Heart left ventricle (tissue), 16 donors: ENCODE measurements at regions not wholly inside any gene's neighbourhood (a gene's known extent, or its start where the extent isn't known, plus 50 kb on each side); places are given as distances from the start of the nearest gene placed in this dataset.

Source experiments
- ATAC-seq, 4 donors: fragments of 200-7000 bp; cut with Tn5 transposase; one replicate each; pipeline ENCODE4 v1.9.1; 2020 to 2022; ENCODE audit warnings: moderate library complexity in 4 of 4, mild to moderate bottlenecking in 3 of 4, moderate number of reproducible peaks in 1 of 4
- DNase-seq, 5 donors: peaks; one replicate each; pipeline ENCODE4 v3.0.0-alpha.2; 2020
- H3K27ac ChIP-seq, 12 donors: fragments of 200-600 bp; sonication (generic) in 4 of 12; one replicate each; pipeline versions ENCODE4 v1.5.0 to v1.8.0; 2016 to 2022; ENCODE audit warnings: mild to moderate bottlenecking in 2 of 12
- H3K27me3 ChIP-seq, 9 donors: fragments of 200-600 bp; sonication (generic) in 2 of 9; one replicate each; pipeline versions ENCODE4 v1.5.1 to v1.8.0; 2016 to 2022; ENCODE audit warnings: mild to moderate bottlenecking in 3 of 9
- H3K36me3 ChIP-seq, 9 donors: fragments of 200-600 bp; sonication (generic) in 2 of 9; one replicate each; pipeline versions ENCODE4 v1.5.0 to v1.8.0; 2018 to 2022; ENCODE audit warnings: mild to moderate bottlenecking in 2 of 9
- H3K4me1 ChIP-seq, 12 donors: fragments of 200-600 bp; sonication (generic) in 4 of 12; one replicate each; pipeline versions ENCODE4 v1.5.0 to v1.8.0; 2016 to 2022; ENCODE audit warnings: mild to moderate bottlenecking in 3 of 12
- H3K4me3 ChIP-seq, 12 donors: fragments of 200-600 bp; sonication (generic) in 4 of 12; one replicate each; pipeline versions ENCODE4 v1.5.0 to v1.8.0; 2017 to 2022; ENCODE audit warnings: mild to moderate bottlenecking in 9 of 12, moderate library complexity in 4 of 12
- H3K9me3 ChIP-seq, 12 donors: fragments of 200-600 bp; sonication (generic) in 4 of 12; one replicate each; pipeline versions ENCODE4 v1.5.0 to v1.8.0; 2016 to 2022; ENCODE audit warnings: mild to moderate bottlenecking in 1 of 12
- CTCF ChIP-seq, 12 donors: fragments of 200-600 bp; sonication (generic) in 4 of 12; IDR thresholded peaks; one replicate each; pipeline versions ENCODE4 v1.5.0 to v1.8.0; 2018 to 2022; ENCODE audit warnings: antibody characterized with exemption in 12 of 12, mild to moderate bottlenecking in 5 of 12
- POLR2A ChIP-seq, 2 donors: fragments of 450-650 bp; IDR thresholded peaks; one replicate each; pipeline ENCODE4 v1.6.1; 2017; ENCODE audit warnings: antibody characterized with exemption in 2 of 2, mild to moderate bottlenecking in 2 of 2, moderate library complexity in 2 of 2
- whole genome bisulfite sequencing, 4 donors: extraction: QIAGEN DNeasy Blood & Tissue Kit in 2 of 4; methylation state at CpG; one replicate each; pipeline versions ENCODE4 v1.1.5 to v1.1.7; 2013 to 2018; 5-methylcytosine and 5-hydroxymethylcytosine counted together
- intact Hi-C, 10 donors: fragments of 100-400 bp; cut with DNase I; formaldehyde crosslinking; loops; one replicate each; pipeline versions ENCODE4 v1.11.1 to v1.14.2; 2022
- donor health status: ischemic (EF 13 %, LVEDD 7.1; RV severe dilation, severe dysfunction).
- donor health status: healthy with polysubstance abuse.
- donor health status: DM: no; HTN: yes; CAD: no.
- donor health status: DM: no; HTN: no; CAD: no.
- donor health status: ischemic (EF 25% LVEDD 6.9; RV normal size, moderate dysfunction).
- donor health status: ischemic (EF 25% LVEDD 5.7; RV mildly dilated, moderate dysfunction).
- donor health status: healthy.
- donor health status: DM: yes; HTN: yes; CAD: no.
- donor health status: ischemic (EF 35%, LVEDD 5.7; RV mildly dilated, moderate dysfunction).
- donor health status: nonischemic (EF 11% LVEDD 7.7; RV severe dilation, severe dysfunction).
- donor health status: DM: yes; HTN: yes; CAD: no.
- donor health status: PGD.
- donor health status: ischemic (EF 29% LVEDD 5.4; RV normal size, mild dysfunction).
- donor health status: nonischemic (EF 23%, LVEDD 6.1; RV moderate dilation, normal function).

GRCh38 chrX:145715641-145716138 lies 101.9 kb upstream of the SLITRK2 start:
- no peak for DNase-seq
- ATAC-seq = no peak
- H3K4me3 ChIP-seq = no peak overlapping the region
- WGBS, 4 donors = 59 to 71% (median 69%) methylated on average over 5 of the region's 5 CpGs
- TF ChIP-seq CTCF (IDR thresholded peaks at IDR 0.05) (no peak), POLR2A (IDR thresholded peaks at IDR 0.05) (no peak)
- H3K36me3 ChIP-seq = no peaks in the 10 kb centered on the region
- no peaks in the 10 kb centered on the region for H3K27me3 ChIP-seq
- H3K27ac ChIP-seq = no peak overlapping the region
- H3K9me3 ChIP-seq = peaks cover 0 to 3% (median 0%) of the 10 kb centered on the region in 12 donors
- H3K4me1 ChIP-seq = no peaks in the 10 kb centered on the region
- intact Hi-C loops = no loop called here

- 82 to 90% (median 86%) methylated on average over 2 of the region's 2 CpGs for WGBS, 4 donors
- intact Hi-C loops = no loop called here
Measured at GRCh38 chrX:145716226-145716625, 101.4 kb upstream of the SLITRK2 start.

GRCh38 chrX:145727476-145727875 lies 90.2 kb upstream of the SLITRK2 start:
- no peak for TF ChIP-seq POLR2A (IDR thresholded peaks at IDR 0.05)
- no peak for TF ChIP-seq CTCF (IDR thresholded peaks at IDR 0.05)
- 46 to 60% (median 48%) methylated on average over 5 of the region's 5 CpGs for WGBS, 4 donors

More at GRCh38 chrX:145716226-145716625, 101.4 kb upstream of the SLITRK2 start:
- ATAC-seq (no peak), DNase-seq (no peak)
- Histone ChIP-seq H3K4me1 (no peaks in the 10 kb centered on the region), H3K36me3 (no peaks in the 10 kb centered on the region), H3K27me3 (no peaks in the 10 kb centered on the region), H3K4me3 (no peak overlapping the region), H3K9me3 (peaks cover 0 to 3% (median 0%) of the 10 kb centered on the region in 12 donors), H3K27ac (no peak overlapping the region)
- TF ChIP-seq CTCF (IDR thresholded peaks at IDR 0.05) = no peak
- no peak for TF ChIP-seq POLR2A (IDR thresholded peaks at IDR 0.05)

GRCh38 chrX:145729635-145730034 lies 88.0 kb upstream of the SLITRK2 start:
- no peaks in the 10 kb centered on the region for H3K27me3 ChIP-seq
- no peaks in the 10 kb centered on the region for H3K4me1 ChIP-seq
- TF ChIP-seq CTCF (IDR thresholded peaks at IDR 0.05) = no peak
- no peak for TF ChIP-seq POLR2A (IDR thresholded peaks at IDR 0.05)
- DNase-seq = no peak
- intact Hi-C loops = no loop called here
- WGBS, 4 donors = 43 to 50% (median 46%) methylated on average over 5 to 6 of the region's 6 CpGs
- no peak overlapping the region for H3K27ac ChIP-seq
- no peak for ATAC-seq
- H3K9me3 ChIP-seq = no peaks in the 10 kb centered on the region
- H3K4me3 ChIP-seq = no peak overlapping the region
- H3K36me3 ChIP-seq = no peaks in the 10 kb centered on the region

More at GRCh38 chrX:145727476-145727875, 90.2 kb upstream of the SLITRK2 start:
- H3K36me3 ChIP-seq = no peaks in the 10 kb centered on the region
- no peaks in the 10 kb centered on the region for H3K9me3 ChIP-seq
- ATAC-seq (no peak), DNase-seq (no peak)
- H3K4me1 ChIP-seq = no peaks in the 10 kb centered on the region
- no peak overlapping the region for H3K4me3 ChIP-seq
- H3K27me3 ChIP-seq = no peaks in the 10 kb centered on the region
- no peak overlapping the region for H3K27ac ChIP-seq
- intact Hi-C loops = no loop called here
